Heart left ventricle (tissue), 16 donors: ENCODE measurements at regions not wholly inside any gene's neighbourhood (a gene's known extent, or its start where the extent isn't known, plus 50 kb on each side); places are given as distances from the start of the nearest gene placed in this dataset.

Source experiments
- ATAC-seq, 4 donors: fragments of 200-7000 bp; cut with Tn5 transposase; one replicate each; pipeline ENCODE4 v1.9.1; 2020 to 2022; ENCODE audit warnings: moderate library complexity in 4 of 4, mild to moderate bottlenecking in 3 of 4, moderate number of reproducible peaks in 1 of 4
- DNase-seq, 5 donors: peaks; one replicate each; pipeline ENCODE4 v3.0.0-alpha.2; 2020
- H3K27ac ChIP-seq, 12 donors: fragments of 200-600 bp; sonication (generic) in 4 of 12; one replicate each; pipeline versions ENCODE4 v1.5.0 to v1.8.0; 2016 to 2022; ENCODE audit warnings: mild to moderate bottlenecking in 2 of 12
- H3K27me3 ChIP-seq, 9 donors: fragments of 200-600 bp; sonication (generic) in 2 of 9; one replicate each; pipeline versions ENCODE4 v1.5.1 to v1.8.0; 2016 to 2022; ENCODE audit warnings: mild to moderate bottlenecking in 3 of 9
- H3K36me3 ChIP-seq, 9 donors: fragments of 200-600 bp; sonication (generic) in 2 of 9; one replicate each; pipeline versions ENCODE4 v1.5.0 to v1.8.0; 2018 to 2022; ENCODE audit warnings: mild to moderate bottlenecking in 2 of 9
- H3K4me1 ChIP-seq, 12 donors: fragments of 200-600 bp; sonication (generic) in 4 of 12; one replicate each; pipeline versions ENCODE4 v1.5.0 to v1.8.0; 2016 to 2022; ENCODE audit warnings: mild to moderate bottlenecking in 3 of 12
- H3K4me3 ChIP-seq, 12 donors: fragments of 200-600 bp; sonication (generic) in 4 of 12; one replicate each; pipeline versions ENCODE4 v1.5.0 to v1.8.0; 2017 to 2022; ENCODE audit warnings: mild to moderate bottlenecking in 9 of 12, moderate library complexity in 4 of 12
- H3K9me3 ChIP-seq, 12 donors: fragments of 200-600 bp; sonication (generic) in 4 of 12; one replicate each; pipeline versions ENCODE4 v1.5.0 to v1.8.0; 2016 to 2022; ENCODE audit warnings: mild to moderate bottlenecking in 1 of 12
- CTCF ChIP-seq, 12 donors: fragments of 200-600 bp; sonication (generic) in 4 of 12; IDR thresholded peaks; one replicate each; pipeline versions ENCODE4 v1.5.0 to v1.8.0; 2018 to 2022; ENCODE audit warnings: antibody characterized with exemption in 12 of 12, mild to moderate bottlenecking in 5 of 12
- POLR2A ChIP-seq, 2 donors: fragments of 450-650 bp; IDR thresholded peaks; one replicate each; pipeline ENCODE4 v1.6.1; 2017; ENCODE audit warnings: antibody characterized with exemption in 2 of 2, mild to moderate bottlenecking in 2 of 2, moderate library complexity in 2 of 2
- WGBS, 4 donors: extraction: QIAGEN DNeasy Blood & Tissue Kit in 2 of 4; methylation state at CpG; one replicate each; pipeline versions ENCODE4 v1.1.5 to v1.1.7; 2013 to 2018; 5-methylcytosine and 5-hydroxymethylcytosine counted together
- intact Hi-C, 10 donors: fragments of 100-400 bp; cut with DNase I; formaldehyde crosslinking; loops; one replicate each; pipeline versions ENCODE4 v1.11.1 to v1.14.2; 2022
- donor health status: ischemic (EF 13 %, LVEDD 7.1; RV severe dilation, severe dysfunction).
- donor health status: healthy with polysubstance abuse.
- donor health status: DM: no; HTN: yes; CAD: no.
- donor health status: DM: no; HTN: no; CAD: no.
- donor health status: ischemic (EF 25% LVEDD 6.9; RV normal size, moderate dysfunction).
- donor health status: ischemic (EF 25% LVEDD 5.7; RV mildly dilated, moderate dysfunction).
- donor health status: healthy.
- donor health status: DM: yes; HTN: yes; CAD: no.
- donor health status: ischemic (EF 35%, LVEDD 5.7; RV mildly dilated, moderate dysfunction).
- donor health status: nonischemic (EF 11% LVEDD 7.7; RV severe dilation, severe dysfunction).
- donor health status: DM: yes; HTN: yes; CAD: no.
- donor health status: PGD.
- donor health status: ischemic (EF 29% LVEDD 5.4; RV normal size, mild dysfunction).
- donor health status: nonischemic (EF 23%, LVEDD 6.1; RV moderate dilation, normal function).

GRCh38 chr2:59677158-59677557 lies 876.3 kb downstream of the BCL11A start:
- intact Hi-C loops = loop anchor here in 1 of 10 donors (5.0 kb wide), 1 partner anchor 55 kb away; no protein-coding TSS in a partner anchor

GRCh38 chr2:59674100-59674499 lies 879.4 kb downstream of the BCL11A start:
- no peak for DNase-seq
- no peaks in the 10 kb centered on the region for H3K4me1 ChIP-seq
- TF ChIP-seq CTCF (IDR thresholded peaks at IDR 0.05) (no peak), POLR2A (IDR thresholded peaks at IDR 0.05) (no peak)
- no peak overlapping the region for H3K4me3 ChIP-seq
- ATAC-seq = no peak
- H3K27me3 ChIP-seq = no peaks in the 10 kb centered on the region
- H3K36me3 ChIP-seq = no peaks in the 10 kb centered on the region
- H3K9me3 ChIP-seq = no peaks in the 10 kb centered on the region
- no peak overlapping the region for H3K27ac ChIP-seq
- 86 to 96% (median 93%) methylated on average over 1 of the region's 1 CpG for WGBS, 4 donors
- intact Hi-C loops = no loop called here

More at GRCh38 chr2:59677158-59677557, 876.3 kb downstream of the BCL11A start:
- Histone ChIP-seq H3K4me3 (no peak overlapping the region), H3K27me3 (no peaks in the 10 kb centered on the region), H3K9me3 (peaks cover 0 to 21% (median 0%) of the 10 kb centered on the region in 12 donors), H3K4me1 (no peaks in the 10 kb centered on the region), H3K27ac (no peak overlapping the region), H3K36me3 (no peaks in the 10 kb centered on the region)
- TF ChIP-seq CTCF (IDR thresholded peaks at IDR 0.05) (no peak), POLR2A (IDR thresholded peaks at IDR 0.05) (no peak)
- 72 to 77% (median 76%) methylated on average over 2 of the region's 2 CpGs for WGBS, 4 donors
- DNase-seq (no peak), ATAC-seq (no peak)

- intact Hi-C loops = no loop called here
- WGBS, 4 donors = 77 to 82% (median 81%) methylated on average over 10 of the region's 10 CpGs
- TF ChIP-seq POLR2A (IDR thresholded peaks at IDR 0.05) = no peak
- no peak for TF ChIP-seq CTCF (IDR thresholded peaks at IDR 0.05)
- no peak overlapping the region for H3K27ac ChIP-seq
- ATAC-seq (no peak), DNase-seq (peak in 1 of 5 donors; percentile 5)
- H3K4me1 ChIP-seq = no peaks in the 10 kb centered on the region
- no peaks in the 10 kb centered on the region for H3K27me3 ChIP-seq
- H3K9me3 ChIP-seq = no peaks in the 10 kb centered on the region
- no peaks in the 10 kb centered on the region for H3K36me3 ChIP-seq
- no peak overlapping the region for H3K4me3 ChIP-seq
Measured at GRCh38 chr2:59665021-59665420, 888.4 kb downstream of the BCL11A start.

- H3K4me3 ChIP-seq = no peak overlapping the region
- no peaks in the 10 kb centered on the region for H3K9me3 ChIP-seq
- ATAC-seq (no peak), DNase-seq (no peak)
- TF ChIP-seq CTCF (IDR thresholded peaks at IDR 0.05) (no peak), POLR2A (IDR thresholded peaks at IDR 0.05) (no peak)
- H3K27ac ChIP-seq = no peak overlapping the region
- intact Hi-C loops = no loop called here
- no peaks in the 10 kb centered on the region for H3K4me1 ChIP-seq
- 80 to 82% (median 81%) methylated on average over 11 of the region's 11 CpGs for WGBS, 4 donors
- H3K27me3 ChIP-seq = no peaks in the 10 kb centered on the region
- no peaks in the 10 kb centered on the region for H3K36me3 ChIP-seq
Measured at GRCh38 chr2:59662127-59662861, 891.2 kb downstream of the BCL11A start.
